ENCODE measurements at regions not wholly inside any gene's neighbourhood (a gene's known extent, or its start where the extent isn't known, plus 50 kb on each side); places are given as distances from the start of the nearest gene placed in this dataset.

GRCh38 chr6:40685862-40686261 is 98.7 kb upstream of the LRFN2 start:
- BruUV-seq (replicated peaks), result no TSS peak
- DNase-seq (ENCODE audit: low spot score) (no peak), ATAC-seq (no peak), FAIRE-seq (no peak)
- Histone ChIP-seq H3K27me3 (ENCODE audit: control insufficient read depth in 1 of 2, insufficient read depth in 2 of 2, low read length in 2 of 2) (no peaks in the 10 kb centered on the region), H4K20me1 (ENCODE audit: insufficient read depth, low read length) (no peaks in the 10 kb centered on the region), H3K4me1 (ENCODE audit: insufficient read depth, low read length) (no peaks in the 10 kb centered on the region), H3K4me2 (ENCODE audit: low read depth, low read length) (no peak overlapping the region), H3K9me3 (ENCODE audit: low read length) (peaks cover 7% of the 10 kb centered on the region; the same call in 1 of the 2 replicates), H2AFZ (ENCODE audit: low read length) (no peak overlapping the region), H3K9ac (ENCODE audit: insufficient read depth, low read depth, low read length) (no peak overlapping the region), H3K4me3 (replicated peaks in 1 of 3; ENCODE audit: insufficient read depth in 1 of 3, low read depth in 2 of 3, low read length in 3 of 3) (no peak overlapping the region), H3K79me2 (ENCODE audit: insufficient read depth, low read length) (no peaks in the 10 kb centered on the region), H3K27ac (ENCODE audit: extremely low read length, insufficient read depth, low read length) (no peak overlapping the region), H3K36me3 (replicated peaks in 1 of 2; ENCODE audit: control insufficient read depth in 1 of 2, insufficient read depth in 2 of 2, low read length in 2 of 2) (no peaks in the 10 kb centered on the region)
- TF ChIP-seq PHF20 (CRISPR knock-in tag; IDR thresholded peaks at IDR 0.05) (no peak), MAFK (conservative IDR thresholded peaks at IDR 0.05 in 1 of 2, IDR thresholded peaks at IDR 0.05 in 1 of 2; ENCODE audit: low read length in 2 of 2) (no peak), TCF7L2 (IDR thresholded peaks at IDR 0.05; ENCODE audit: low read depth, low read length) (no peak), ZNF225 (CRISPR knock-in tag; IDR thresholded peaks at IDR 0.05) (no peak)
- CTCF ChIA-PET (ENCODE audit: low intra/inter-chr PET ratio, low total read pairs), result no interaction called here
- intact Hi-C loops (cut with micrococcal nuclease; ENCODE audit: unreplicated experiment) (no loop called here), in situ Hi-C loops (cut with HindIII; ENCODE audit: extremely low pct_ligation_motif_present, low pct_unique_long_range_greater_than_20kb) (no loop called here)
- POLR2A ChIA-PET, result no interaction called here
- WGBS (ENCODE audit: low lambda C conversion rate), result 1% methylated on average over 6 of the region's 6 CpGs

GRCh38 chr6:40681622-40682021 is 94.5 kb upstream of the LRFN2 start:
- in situ Hi-C loops (cut with HindIII; ENCODE audit: extremely low pct_ligation_motif_present, low pct_unique_long_range_greater_than_20kb) (no loop called here), intact Hi-C loops (cut with micrococcal nuclease; ENCODE audit: unreplicated experiment) (no loop called here)
- BruUV-seq (replicated peaks), result no TSS peak
- Histone ChIP-seq H4K20me1 (ENCODE audit: insufficient read depth, low read length) (no peaks in the 10 kb centered on the region), H3K9me3 (ENCODE audit: low read length) (peaks cover 7% of the 10 kb centered on the region; the same call in 1 of the 2 replicates), H3K27me3 (ENCODE audit: control insufficient read depth in 1 of 2, insufficient read depth in 2 of 2, low read length in 2 of 2) (0 out of 5 replicates have a peak, but pooled peaks cover 0 to 6% of the 10 kb centered on the region in 2 experiments), H2AFZ (ENCODE audit: low read length) (no peak overlapping the region), H3K79me2 (ENCODE audit: insufficient read depth, low read length) (no peaks in the 10 kb centered on the region), H3K27ac (ENCODE audit: extremely low read length, insufficient read depth, low read length) (no peak overlapping the region), H3K4me3 (replicated peaks in 1 of 3; ENCODE audit: insufficient read depth in 1 of 3, low read depth in 2 of 3, low read length in 3 of 3) (no peak overlapping the region), H3K9ac (ENCODE audit: insufficient read depth, low read depth, low read length) (no peak overlapping the region), H3K4me1 (ENCODE audit: insufficient read depth, low read length) (no peaks in the 10 kb centered on the region), H3K36me3 (replicated peaks in 1 of 2; ENCODE audit: control insufficient read depth in 1 of 2, insufficient read depth in 2 of 2, low read length in 2 of 2) (no peaks in the 10 kb centered on the region), H3K4me2 (ENCODE audit: low read depth, low read length) (no peak overlapping the region)
- CTCF ChIA-PET (ENCODE audit: low intra/inter-chr PET ratio, low total read pairs), result no interaction called here
- no peak for FAIRE-seq
- no peak for DNase-seq (ENCODE audit: low spot score)
- no peak for ATAC-seq
- 27% methylated on average over 3 of the region's 3 CpGs for WGBS (ENCODE audit: low lambda C conversion rate)
- POLR2A ChIA-PET, result no interaction called here
- TF ChIP-seq SRF (IDR thresholded peaks at IDR 0.05; ENCODE audit: low read depth, low read length) (no peak), DNMT1 (CRISPR knock-in tag; IDR thresholded peaks at IDR 0.05) (no peak), RORA (CRISPR knock-in tag; IDR thresholded peaks at IDR 0.05) (no peak), HMGXB4 (CRISPR knock-in tag; IDR thresholded peaks at IDR 0.05; ENCODE audit: borderline replicate concordance in 1 of 2, low read depth in 1 of 2) (no peak), ZNF281 (CRISPR knock-in tag; IDR thresholded peaks at IDR 0.05; ENCODE audit: borderline replicate concordance) (no peak), ARNTL (CRISPR knock-in tag; IDR thresholded peaks at IDR 0.05) (no peak), ASH2L (IDR thresholded peaks at IDR 0.05; ENCODE audit: insufficient read length, low read depth, low read length) (no peak), RFX5 (IDR thresholded peaks at IDR 0.05; ENCODE audit: low read depth, low read length) (no peak), ARNT (IDR thresholded peaks at IDR 0.05) (no peak), KLF16 (CRISPR knock-in tag; IDR thresholded peaks at IDR 0.05) (no peak), ZBTB42 (CRISPR knock-in tag; IDR thresholded peaks at IDR 0.05) (no peak), IRX3 (CRISPR knock-in tag; IDR thresholded peaks at IDR 0.05; ENCODE audit: borderline replicate concordance, low read depth) (no peak)
